NCI-H226 (cell line): ENCODE measurements at regions not wholly inside any gene's neighbourhood (a gene's known extent, or its start where the extent isn't known, plus 50 kb on each side); places are given as distances from the start of the nearest gene placed in this dataset.
A peak's percentile ranks its signal among the peaks of the same experiment; 100 is the strongest.

Experiments
- DNase-seq: peaks from one replicate; pipeline ENCODE4 v3.0.0-alpha.2; 2015

DNA sequence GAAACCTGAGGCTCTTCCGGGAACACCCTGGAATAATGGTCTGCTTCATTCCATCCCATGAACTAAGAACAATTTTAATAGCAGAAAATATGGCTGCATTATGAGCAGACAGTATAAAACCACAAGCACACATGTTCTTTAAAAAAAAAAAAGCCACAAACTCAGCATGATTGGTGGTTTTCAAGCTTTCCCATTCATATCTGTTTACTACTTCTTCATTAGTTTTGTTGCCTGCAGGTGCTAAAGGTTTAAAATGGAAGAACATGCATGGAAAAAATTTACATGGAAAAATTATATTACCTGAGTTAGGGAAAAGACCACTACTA, 137.9 kb upstream of the HES1 start:
- no peak for DNase-seq

DNA sequence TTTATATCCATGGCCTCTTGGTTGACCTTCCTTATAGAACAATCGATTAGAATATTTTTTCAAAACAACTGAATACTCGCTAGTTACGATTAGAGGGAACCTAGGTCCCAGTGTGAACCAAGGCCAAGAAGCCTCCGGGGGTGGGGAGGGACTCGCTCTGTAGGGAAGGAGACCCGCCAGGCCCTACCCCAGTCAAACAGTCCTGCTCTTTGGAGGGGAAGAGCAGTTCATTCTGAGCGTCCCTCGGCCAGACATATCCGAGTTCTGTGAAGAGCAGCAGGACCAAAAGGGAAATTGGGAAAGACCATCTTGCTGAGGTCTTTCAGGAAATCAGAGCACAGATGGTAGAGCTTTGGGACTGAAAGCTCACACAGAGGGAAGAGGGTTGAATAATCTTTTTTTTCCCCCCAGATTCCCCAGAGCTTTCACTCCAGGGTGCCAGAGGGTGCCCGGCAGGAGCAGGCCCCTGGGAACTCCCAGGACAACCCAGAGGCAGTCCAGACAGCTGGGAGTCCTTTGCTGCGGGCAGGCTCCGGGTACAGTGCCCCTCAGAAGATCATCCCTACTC, 137.2 kb upstream of the HES1 start:
- DNase-seq: no peak

DNA sequence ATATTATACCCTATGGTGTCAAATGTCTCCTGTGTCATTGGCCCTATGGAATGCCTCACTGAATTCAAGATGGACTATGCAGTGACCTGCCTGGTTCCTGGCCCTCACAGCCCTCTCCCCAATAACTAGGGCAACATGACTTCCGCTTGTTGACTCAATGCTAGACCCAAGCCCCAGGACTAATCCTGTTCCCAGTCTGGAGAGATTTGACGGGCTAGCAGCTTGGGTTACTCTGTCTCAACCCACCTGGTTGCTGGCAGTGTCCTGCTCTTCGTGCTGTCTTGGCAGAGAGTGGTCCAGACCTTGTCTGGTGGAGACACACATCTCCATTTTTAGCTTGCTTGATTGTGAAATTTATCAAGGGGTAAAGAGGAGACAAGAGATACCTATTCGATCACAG, 135.8 kb upstream of the HES1 start:
- no peak for DNase-seq

DNA sequence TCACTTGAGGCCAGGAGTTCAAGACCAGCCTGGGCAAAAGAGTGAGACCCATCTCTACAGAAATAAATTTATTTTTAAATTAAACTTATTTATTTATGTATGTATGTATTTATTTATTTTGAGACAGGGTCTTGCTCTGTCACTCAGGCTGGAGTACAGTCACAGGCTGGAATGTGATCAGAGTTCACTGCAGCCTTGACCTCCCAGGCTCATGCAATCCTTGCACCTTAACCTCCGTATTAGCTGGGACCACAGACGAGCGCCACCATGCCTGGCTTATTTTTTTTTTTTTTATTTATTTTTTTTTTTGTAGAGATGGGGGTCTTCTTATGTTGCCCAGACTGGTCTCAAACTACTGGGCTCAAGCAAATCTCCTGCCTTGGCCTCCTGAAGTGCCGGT, 135.2 kb upstream of the HES1 start:
- no peak for DNase-seq

DNA sequence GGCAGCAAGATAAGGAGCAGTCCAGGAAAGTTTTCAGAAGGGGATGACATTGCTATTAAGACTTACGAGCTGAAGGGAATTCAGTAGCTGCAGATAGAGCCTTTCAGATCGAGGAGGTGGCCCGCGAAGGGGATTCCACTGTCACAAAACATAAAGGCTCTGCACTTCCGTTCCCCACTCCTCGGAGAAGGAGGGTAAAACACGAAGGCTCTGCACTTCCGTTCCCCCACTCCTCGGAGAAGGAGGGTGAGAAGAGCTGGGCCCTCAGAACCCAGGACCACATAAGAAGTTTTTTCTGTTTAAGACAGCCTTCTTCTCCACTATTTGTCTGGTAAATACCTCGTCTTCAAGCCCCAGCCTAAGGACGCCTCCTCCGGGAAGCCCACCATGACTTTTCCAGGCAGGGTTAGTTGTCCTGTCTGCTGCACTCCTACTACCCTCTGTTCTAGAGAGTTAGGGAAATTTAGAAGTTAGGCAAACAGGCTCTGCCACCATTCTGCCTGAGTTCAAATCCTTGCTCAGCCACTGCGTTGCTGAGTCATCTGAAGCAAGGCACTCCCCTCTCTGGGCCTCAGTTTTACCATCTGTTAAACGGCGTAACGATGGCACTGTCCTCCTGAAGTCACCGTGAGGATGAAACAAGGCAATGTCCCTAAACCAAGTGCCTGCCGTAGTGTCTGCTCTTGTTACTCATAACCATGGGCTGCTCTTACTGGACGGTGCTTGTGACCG, 134.1 kb upstream of the HES1 start:
- no peak for DNase-seq

DNA sequence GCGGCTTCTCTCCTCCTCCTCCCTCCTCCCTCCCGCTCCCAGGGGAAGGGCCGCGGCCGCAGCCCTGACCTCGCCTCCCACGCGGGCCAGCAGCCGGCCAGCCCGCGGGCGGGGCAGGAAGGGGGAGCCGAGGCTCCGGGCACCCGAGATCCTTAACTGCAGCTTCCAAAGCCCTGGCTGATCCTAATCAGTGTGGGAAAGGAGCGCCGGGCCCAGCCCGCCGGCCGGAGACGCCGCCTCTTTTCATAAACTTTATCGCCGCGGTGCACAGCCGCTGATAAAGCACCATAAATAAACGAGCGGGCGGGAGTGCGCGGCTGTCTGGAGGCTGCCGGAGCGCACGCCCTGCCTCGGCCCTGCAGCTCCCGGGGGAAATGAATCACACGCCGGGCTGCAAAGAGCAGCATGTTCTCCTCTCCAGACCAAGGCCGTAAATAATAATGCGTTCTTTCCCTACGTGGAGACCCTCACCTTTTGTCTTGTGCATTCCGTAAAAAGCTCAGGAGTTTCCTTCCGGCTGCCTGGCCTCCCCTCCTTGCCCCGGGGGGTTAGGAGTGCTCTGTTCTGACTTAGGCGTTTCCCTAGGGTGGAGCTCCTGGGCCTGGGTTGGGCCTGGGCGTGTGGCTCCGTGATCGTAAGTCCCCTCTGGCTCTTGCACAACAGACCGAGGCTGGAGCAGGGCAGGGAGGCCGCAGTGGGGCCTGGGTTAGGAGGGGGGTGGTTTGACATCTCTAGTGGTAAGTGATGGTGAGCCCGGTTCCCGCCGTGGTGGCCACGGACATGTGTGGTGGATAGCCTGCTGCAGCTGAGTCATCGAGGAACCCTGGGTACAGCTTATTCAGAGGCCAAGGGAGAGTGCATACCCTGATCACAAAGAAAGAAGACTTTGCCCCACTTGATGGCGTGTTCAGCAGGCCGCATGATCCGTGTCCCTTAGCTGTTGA, 132.6 kb upstream of the HES1 start:
- peak; percentile 94 for DNase-seq

DNA sequence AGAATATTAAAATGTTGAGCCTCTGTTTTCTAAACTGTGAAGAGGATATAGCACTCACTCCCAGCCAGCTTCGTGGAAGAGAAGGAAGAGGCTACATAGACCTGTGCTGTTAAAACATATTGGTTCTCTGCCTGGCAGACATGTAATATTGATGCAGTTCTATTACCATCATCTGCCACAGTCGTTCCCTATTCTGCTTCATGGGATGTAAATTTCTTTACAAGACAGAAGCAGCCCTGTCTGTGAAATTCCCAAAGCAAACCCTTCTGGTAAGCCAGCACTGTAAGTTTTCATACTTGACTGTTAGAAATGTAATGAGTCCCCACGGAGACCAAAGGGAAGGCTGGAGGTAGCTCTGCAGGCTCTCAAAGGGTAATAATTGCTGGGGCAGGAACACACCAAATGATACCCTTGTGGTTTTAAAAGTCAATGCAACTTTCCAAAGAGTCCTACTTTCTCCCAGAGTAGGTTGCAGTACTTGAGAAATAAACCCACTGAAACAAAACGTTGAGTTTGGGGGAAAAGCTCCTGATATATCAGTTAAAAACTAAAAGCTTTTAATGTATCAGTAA, 129.9 kb upstream of the HES1 start:
- no peak for DNase-seq

DNA sequence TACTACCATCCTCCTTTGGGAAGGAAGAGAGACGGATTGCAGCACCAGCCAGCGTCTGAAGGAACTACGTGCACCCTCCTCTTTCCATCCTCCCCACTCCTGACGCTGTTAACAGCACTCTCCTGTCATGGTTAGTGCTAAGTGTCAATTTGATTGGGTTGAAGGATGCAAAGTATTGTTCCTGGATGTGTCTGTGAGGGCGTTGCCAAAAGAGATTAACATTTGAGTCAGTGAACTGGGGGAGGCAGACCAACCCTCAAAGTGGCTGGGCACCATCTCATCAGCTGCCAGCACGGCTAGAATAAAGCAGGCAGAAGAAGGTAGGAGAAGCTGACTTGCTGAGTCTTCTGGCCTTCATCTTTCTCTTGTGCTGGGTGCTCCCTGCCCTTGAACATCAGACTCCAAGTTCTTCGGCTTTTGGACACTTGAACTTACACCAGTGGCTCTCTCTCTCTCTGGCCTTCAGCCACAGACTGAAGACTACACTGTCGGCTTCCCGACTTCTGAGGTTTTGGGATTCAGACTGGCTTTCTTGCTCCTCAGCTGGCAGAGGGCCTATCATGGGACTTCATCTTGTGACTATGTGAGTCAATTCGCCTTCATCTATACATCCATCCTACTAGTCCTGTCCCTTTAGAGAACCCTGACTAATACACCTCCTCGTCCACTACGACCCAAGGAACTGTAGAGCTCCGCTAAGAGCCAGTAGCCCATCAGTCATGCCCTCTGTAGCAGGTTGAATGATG, 128.2 kb upstream of the HES1 start:
- no peak for DNase-seq

DNA sequence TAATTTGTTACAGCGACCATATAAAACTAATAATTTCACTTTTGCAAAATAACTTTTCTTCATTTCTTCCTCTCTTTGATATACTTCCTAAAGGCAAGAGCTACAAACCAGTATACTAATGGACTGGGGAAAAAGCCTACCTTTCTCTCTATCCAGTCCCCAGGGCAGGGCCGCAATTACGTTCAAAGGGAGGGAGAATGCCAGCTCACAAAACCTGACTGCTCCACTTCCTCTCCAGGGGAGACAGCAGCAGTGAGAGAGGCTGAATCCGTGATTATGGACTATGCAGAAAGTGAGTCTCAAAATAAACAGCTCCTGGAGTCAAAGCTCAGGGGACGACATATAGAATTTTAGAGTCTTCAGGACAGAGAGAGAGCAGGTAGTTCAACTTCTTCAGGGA, 126.9 kb upstream of the HES1 start:
- DNase-seq: no peak

DNA sequence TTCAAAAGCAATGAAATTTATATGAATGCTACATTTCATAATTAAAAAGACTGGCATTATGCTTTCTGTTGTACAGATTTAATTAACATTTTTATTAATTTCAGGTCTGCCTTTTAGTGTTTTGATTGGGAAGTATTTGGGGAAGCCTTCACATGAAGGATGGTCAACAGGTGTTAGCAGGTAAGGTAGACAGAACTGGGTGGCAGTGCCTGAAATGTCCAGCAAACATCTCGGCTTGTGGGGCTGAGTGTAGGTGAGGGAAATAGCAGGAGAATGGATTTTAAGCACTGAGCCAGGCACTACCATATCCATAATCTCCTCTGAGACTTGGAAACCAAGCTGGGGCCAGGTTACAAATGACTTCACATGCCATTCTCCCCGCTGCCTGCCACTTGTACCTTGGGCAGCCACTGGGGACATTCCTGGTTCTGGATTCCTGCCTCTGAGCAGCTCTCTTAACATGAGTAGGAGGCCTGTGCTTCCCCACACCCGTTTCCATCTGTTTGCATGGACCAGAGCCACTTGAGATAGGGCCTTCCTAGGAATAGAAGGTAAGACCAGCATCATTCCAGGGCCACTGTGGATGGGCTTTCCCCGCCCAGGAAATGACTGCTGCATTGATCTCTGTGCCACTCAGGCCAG, 125.9 kb upstream of the HES1 start:
- DNase-seq: no peak

DNA sequence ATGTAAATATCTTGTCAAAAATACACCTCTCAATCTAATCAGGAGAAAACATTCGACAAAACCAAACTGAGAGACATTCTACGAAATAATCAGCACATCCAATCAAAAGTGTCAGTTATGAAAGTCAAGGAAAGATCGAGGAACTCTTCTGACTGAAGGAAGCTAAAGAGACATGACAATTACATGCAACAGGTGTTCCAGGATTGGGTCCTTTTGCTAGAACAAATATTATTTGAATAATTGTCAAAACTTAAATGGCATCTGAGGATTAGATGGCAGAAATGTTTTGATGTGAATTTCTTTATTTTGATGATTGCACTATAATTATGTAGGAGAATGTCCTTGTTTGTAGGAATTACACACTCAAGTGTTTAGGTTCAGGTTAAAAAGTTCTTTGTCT, 124.1 kb upstream of the HES1 start:
- DNase-seq: no peak

DNA sequence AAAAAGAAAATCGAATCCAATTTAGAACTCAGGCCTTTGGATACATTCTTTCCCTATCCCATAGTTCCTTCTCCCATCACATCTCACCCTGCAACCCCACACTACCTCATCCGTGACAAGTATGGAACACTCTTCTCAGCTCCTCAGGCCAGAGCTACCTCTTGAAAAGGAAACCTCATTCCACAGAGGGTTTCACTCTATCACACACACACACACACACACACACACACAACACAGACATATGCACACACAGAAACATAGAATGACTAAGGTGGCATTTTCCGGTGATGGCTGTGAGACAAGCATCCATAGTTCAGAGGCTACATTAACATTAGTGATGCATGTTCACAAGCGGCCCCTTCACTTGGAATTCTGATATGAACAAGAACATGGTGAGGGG, 122.0 kb upstream of the HES1 start:
- no peak for DNase-seq

DNA sequence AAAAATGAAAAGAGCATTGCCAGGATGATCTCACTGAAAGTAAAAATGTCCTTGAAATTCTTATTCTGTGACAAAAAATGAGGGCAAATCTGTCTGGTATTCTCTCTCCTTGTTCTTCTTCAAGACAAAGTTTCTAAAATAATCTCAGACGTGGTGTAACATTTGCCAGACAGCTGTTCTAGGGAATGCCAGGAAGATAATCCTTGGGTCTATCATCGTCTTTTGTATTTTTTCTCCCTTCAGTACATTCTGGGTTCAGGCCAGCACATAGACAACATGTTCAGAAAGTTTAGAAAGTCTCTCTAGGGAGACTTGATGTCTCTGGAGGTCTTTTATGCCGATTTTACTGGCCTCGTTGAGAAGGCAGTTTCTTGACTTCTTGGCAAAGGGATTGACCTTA, 121.2 kb upstream of the HES1 start:
- DNase-seq: no peak

DNA sequence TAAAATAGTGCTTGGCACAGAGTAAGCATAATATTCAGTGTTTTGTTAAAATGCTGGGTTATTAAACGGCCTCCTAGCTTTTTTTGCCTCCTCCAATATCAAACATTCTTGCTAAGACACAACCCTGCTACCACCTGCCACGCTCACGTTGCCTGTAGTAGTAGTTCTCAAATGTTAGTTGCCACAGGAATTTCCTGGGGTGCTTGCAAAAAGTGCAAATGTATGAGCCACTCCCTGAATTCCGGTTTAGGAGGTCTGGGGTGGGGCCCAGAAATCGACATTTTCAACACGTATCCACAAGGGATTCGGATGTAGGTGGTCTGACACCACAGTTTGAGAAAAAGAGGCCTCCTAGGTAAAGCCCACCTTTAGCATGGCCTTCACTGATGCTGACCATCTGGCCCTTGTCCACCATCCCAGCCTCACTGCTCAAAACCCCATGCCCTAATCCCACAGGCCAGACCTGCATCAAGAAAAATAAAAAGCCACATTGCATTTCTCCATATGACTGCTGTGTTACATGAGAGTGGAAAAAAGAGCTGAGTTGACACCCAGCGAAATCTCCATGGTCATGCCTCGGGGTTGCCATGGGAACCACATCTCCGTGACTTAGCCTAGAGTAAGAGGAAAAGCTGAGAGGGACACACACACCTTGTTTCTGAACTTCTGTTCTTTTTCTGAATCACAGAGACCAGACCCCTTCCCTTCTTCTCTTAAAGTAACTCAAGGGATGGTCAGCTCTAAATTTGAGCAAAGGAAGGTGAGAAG, 116.4 kb upstream of the HES1 start:
- DNase-seq: no peak

DNA sequence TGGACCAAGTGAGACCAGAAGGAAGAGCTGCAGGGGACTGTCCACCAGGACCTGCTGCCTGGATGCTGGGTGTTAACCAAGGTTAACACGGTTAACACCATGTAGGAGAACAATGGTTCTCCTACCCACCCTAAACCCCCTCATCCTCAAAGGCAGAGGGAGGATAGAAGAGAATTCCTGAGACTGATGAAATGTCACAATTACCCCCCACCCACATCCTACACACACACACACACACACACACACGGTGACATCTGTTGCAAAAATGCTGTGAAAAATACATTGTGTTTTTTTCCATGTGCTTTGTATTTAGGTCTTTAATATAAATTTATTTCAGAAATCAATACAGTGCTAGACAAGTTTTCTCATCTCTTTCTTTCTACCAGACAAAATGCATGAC, 113.9 kb upstream of the HES1 start:
- no peak for DNase-seq

DNA sequence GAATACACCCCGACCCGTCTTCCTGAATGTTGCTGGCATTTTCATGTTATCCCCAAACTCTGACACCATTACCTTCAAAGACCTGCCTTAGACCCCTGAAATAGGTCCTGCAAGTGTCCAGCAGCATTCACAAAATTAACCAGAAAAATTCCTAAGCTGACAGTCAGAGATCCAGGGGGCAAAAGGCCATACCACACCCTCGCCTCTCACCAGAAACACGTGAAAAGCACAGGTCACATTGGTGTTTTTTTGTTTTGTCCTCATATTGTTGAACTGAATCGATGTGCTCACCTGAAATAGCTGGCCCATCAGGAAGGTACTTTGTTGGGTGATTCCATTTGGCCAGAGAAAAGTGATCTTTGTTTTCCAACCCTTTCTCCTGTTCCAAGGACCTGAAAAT, 113.1 kb upstream of the HES1 start:
- DNase-seq: no peak

DNA sequence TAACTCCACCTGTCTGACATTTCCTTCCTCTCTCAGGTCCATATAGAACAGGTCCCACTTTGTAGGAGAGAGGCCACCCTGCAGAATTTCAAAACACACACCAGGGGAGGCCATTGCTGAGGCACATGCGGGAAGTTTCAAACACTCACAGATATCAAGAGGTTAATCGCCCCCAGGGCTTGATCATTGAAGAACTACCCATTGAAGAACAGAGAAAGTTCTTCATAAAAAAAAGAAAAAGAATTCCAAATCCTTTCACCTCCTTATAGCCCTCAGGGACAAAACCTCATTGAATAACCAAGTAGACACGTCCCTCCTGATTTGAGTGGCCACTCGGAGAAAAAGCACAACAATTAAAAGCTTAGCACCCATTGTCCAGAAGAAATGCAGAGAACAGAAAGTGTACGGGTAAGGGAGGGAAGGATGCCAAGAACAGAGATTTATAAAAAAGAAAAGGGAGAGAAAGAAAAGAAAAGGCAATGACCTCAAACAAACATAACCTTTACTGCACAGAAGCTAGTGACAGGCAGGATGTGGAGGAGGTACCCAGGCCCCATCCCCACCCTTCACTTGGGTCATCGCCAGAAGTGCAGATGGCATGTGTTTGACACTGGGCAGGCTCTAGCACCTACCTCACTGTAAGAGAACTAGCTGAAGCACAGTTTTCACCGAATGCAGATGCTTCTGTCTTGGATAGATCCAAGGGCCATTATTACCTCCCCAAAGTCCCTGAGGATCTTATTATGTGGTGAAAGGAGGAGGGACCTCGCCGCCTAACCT, 112.3 kb upstream of the HES1 start:
- no peak for DNase-seq

DNA sequence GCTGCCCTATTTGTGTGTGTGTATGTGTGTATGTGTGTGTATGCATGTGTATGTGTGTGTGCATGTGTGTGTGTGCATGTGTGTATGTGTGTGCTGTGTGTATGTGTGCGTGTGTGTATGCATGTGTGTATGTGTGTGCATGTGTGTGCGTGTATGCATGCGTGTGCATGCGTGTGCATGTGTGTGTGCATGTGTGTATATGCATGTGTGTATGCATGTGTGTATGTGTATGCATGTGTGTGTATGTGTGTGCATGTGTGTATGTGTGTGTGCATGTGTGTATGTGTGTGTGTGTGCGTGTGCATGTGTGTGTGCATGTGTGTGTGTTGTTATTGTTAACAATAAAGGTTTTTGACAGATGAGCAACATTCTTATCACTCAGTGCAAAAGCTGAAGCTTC, 110.8 kb upstream of the HES1 start:
- no peak for DNase-seq

DNA sequence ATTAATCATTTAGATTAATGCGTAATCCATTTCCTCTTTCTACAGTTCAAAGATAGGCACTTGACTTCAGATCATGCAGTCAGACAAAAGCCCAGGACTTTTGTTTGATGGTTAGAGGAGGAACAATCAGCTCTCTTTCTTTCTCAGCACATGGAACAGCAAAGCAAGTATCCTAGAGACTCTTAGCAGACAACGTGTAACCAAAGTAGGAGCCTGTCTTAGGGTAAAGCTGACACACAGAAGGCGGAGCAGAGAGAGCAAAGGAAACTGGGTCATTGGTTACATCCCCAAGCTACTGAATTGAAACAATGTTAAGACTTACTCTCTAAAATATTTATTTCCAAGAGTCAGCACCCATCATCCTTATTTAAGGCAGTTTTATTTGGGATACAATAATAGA, 110.0 kb upstream of the HES1 start:
- DNase-seq: no peak

DNA sequence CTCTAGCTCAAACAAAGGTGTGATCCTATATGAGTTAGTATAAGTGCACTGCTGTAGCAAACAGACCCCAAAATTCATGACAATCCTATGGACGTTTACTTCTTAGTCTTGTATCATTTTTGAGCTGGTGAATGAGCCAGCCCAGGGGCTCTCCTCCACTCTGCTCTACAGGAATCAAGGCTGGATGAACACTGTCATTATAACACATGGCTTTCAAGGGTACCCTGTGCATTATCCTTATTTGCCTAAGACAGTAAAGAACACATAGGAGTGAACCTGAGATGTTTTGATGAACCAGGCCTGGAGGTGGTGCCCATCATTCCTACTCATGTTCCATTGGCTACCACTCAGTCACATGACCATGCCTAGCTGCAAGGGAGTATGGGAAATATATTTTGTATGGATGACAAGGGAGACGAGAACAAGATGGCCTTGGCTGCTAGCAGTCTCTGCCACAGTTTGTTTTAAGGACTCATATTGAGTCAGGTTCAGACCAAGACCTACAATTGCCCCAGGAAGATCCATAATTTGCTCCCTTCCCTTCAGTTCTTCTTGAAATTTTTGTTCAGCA, 107.4 kb upstream of the HES1 start:
- DNase-seq: no peak

DNA sequence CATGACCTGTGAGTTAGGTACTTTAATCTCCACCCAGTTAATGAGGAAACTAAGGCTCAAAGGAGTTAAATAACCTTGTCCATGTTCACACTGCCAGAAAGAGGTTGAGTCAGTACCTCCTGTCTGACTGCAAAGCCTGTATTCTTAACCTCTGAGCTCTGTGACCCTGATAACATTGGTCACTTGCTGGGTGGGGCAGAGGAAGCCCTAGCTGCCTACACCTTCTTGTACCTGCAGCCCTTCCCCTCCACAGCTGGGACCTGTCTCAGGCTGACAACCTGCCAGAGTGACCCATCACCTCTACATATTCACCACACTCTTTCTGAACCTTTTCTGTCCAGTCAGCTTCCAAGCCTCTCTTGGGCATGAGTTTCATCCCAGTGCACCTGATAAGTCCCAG, 106.1 kb upstream of the HES1 start:
- DNase-seq: no peak
